Stimulated activated CD8-positive, alpha-beta memory T cell treated with anti-CD3 and anti-CD28 coated beads, Interleukin-4, amount 100 ng/mL, for 24 hours (primary cell): ENCODE measurements at regions not wholly inside any gene's neighbourhood (a gene's known extent, or its start where the extent isn't known, plus 50 kb on each side); places are given as distances from the start of the nearest gene placed in this dataset.
"Not testable (repeated sequence)": the region's sequence is repeated elsewhere in the genome, so short reads cannot be mapped to it uniquely, and the experiment has no call there.

Experiments used
- DNase-seq: peaks from one replicate; pipeline ENCODE4 v3.0.0-alpha.2; 2020; ENCODE audit warnings: low read depth

GRCh38 chr2:131671841-131672470, 144.3 kb downstream of the CCDC74A start:
- not testable (repeated sequence) for DNase-seq

- peak; percentile 33 for DNase-seq
These were observed 145.0 kb downstream of the CCDC74A start for GRCh38 chr2:131672471-131673399.

- peak; percentile 38 for DNase-seq
These were observed 145.9 kb downstream of the CCDC74A start for GRCh38 chr2:131673400-131674173.

- no peak for DNase-seq
These were observed 146.5 kb downstream of the CCDC74A start for GRCh38 chr2:131674174-131674507.

GRCh38 chr2:131681611-131682121, 154.0 kb downstream of the CCDC74A start:
- DNase-seq, result not testable (repeated sequence)

- peak; percentile 66 for DNase-seq
These were observed 154.6 kb downstream of the CCDC74A start for GRCh38 chr2:131682122-131682944.

GRCh38 chr2:131682945-131683330, 155.2 kb downstream of the CCDC74A start:
- DNase-seq, result not testable (repeated sequence)

GRCh38 chr2:131684631-131685316, 157.1 kb downstream of the CCDC74A start:
- DNase-seq, result not testable (repeated sequence)

- DNase-seq, result not testable (repeated sequence)
These were observed 158.6 kb downstream of the CCDC74A start for GRCh38 chr2:131686164-131686893.

GRCh38 chr2:131686894-131687238, 159.2 kb downstream of the CCDC74A start:
- not testable (repeated sequence) for DNase-seq

- DNase-seq, result not testable (repeated sequence)
These were observed 161.4 kb downstream of the CCDC74A start for GRCh38 chr2:131689066-131689465.

GRCh38 chr2:131711268-131711667, 183.6 kb downstream of the CCDC74A start:
- DNase-seq, result not testable (repeated sequence)

GRCh38 chr2:131717907-131718306, 190.2 kb downstream of the CCDC74A start:
- not testable (repeated sequence) for DNase-seq

GRCh38 chr2:131721163-131721562, 193.5 kb downstream of the CCDC74A start:
- DNase-seq, result not testable (repeated sequence)

- not testable (repeated sequence) for DNase-seq
These were observed 194.6 kb downstream of the CCDC74A start for GRCh38 chr2:131722256-131722655.

- DNase-seq, result no peak
These were observed 196.3 kb downstream of the CCDC74A start for GRCh38 chr2:131724019-131724418.

- DNase-seq, result not testable (repeated sequence)
These were observed 200.8 kb downstream of the CCDC74A start for GRCh38 chr2:131728451-131728850.

GRCh38 chr2:131733530-131733929, 205.8 kb downstream of the CCDC74A start:
- DNase-seq, result not testable (repeated sequence)

GRCh38 chr2:131736406-131736805, 208.7 kb downstream of the CCDC74A start:
- not testable (repeated sequence) for DNase-seq

GRCh38 chr2:131738533-131738932, 210.8 kb downstream of the CCDC74A start:
- not testable (repeated sequence) for DNase-seq
